ENCODE measurements at regions not wholly inside any gene's neighbourhood (a gene's known extent, or its start where the extent isn't known, plus 50 kb on each side); places are given as distances from the start of the nearest gene placed in this dataset.

- Histone ChIP-seq H3K4me1 (ENCODE audit: insufficient read depth, low read length, poor library complexity, severe bottlenecking) (no peaks in the 10 kb centered on the region), H3K9me3 (ENCODE audit: low read length) (no peaks in the 10 kb centered on the region), H3K27ac (ENCODE audit: low read depth, low read length, poor library complexity, severe bottlenecking) (no peak overlapping the region), H3K36me3 (ENCODE audit: insufficient read depth, low read length) (no peaks in the 10 kb centered on the region), H3K4me2 (ENCODE audit: low read length) (no peak overlapping the region), H3K79me2 (ENCODE audit: insufficient read depth, low read depth, low read length) (no peaks in the 10 kb centered on the region), H2AFZ (ENCODE audit: low read length) (no peak overlapping the region), H4K20me1 (ENCODE audit: insufficient read depth, low read length) (no peaks in the 10 kb centered on the region), H3K4me3 (ENCODE audit: low read depth, low read length, poor library complexity, severe bottlenecking) (no peak overlapping the region), H3K9me2 (ENCODE audit: insufficient read depth, low read length) (no peaks in the 10 kb centered on the region)
- no TSS peak for BruUV-seq (replicated peaks)
- POLR2A ChIA-PET = interaction anchor here (0.8 kb wide), 1 partner anchor 12 kb away, joined by 3 read pairs; no protein-coding TSS in a partner anchor
- intact Hi-C loops (cut with micrococcal nuclease; ENCODE audit: unreplicated experiment) = no loop called here
- no peak for DNase-seq (ENCODE audit: low spot score)
- CTCF ChIA-PET (ENCODE audit: unreplicated experiment) = no interaction called here
- TF ChIP-seq CTCF (conservative IDR thresholded peaks at IDR 0.05; ENCODE audit: low read length) (no peak), EZH2phosphoT487 (IDR thresholded peaks at IDR 0.05; ENCODE audit: borderline replicate concordance, low read depth, low read length) (no peak)
Measured at GRCh38 chr12:33304176-33304575, 135.4 kb downstream of the SYT10 start.

- no peak overlapping the region for H3K4me2 ChIP-seq (ENCODE audit: low read length)
- TF ChIP-seq CTCF (conservative IDR thresholded peaks at IDR 0.05; ENCODE audit: low read length) (no peak), EZH2phosphoT487 (IDR thresholded peaks at IDR 0.05; ENCODE audit: borderline replicate concordance, low read depth, low read length) (no peak)
- H4K20me1 ChIP-seq (ENCODE audit: insufficient read depth, low read length) = no peaks in the 10 kb centered on the region
- ChIA-PET CTCF (ENCODE audit: unreplicated experiment) (no interaction called here), POLR2A (interaction anchor here (0.6 kb wide), 1 partner anchor 515 kb away, joined by 3 read pairs; no protein-coding TSS in a partner anchor)
- intact Hi-C loops (cut with micrococcal nuclease; ENCODE audit: unreplicated experiment) = no loop called here
- no peaks in the 10 kb centered on the region for H3K79me2 ChIP-seq (ENCODE audit: insufficient read depth, low read depth, low read length)
- BruUV-seq (replicated peaks) = no TSS peak
- no peak overlapping the region for H3K27ac ChIP-seq (ENCODE audit: low read depth, low read length, poor library complexity, severe bottlenecking)
- no peak for DNase-seq (ENCODE audit: low spot score)
- H3K9me3 ChIP-seq (ENCODE audit: low read length) = no peaks in the 10 kb centered on the region
- H3K4me1 ChIP-seq (ENCODE audit: insufficient read depth, low read length, poor library complexity, severe bottlenecking) = no peaks in the 10 kb centered on the region
- H3K9me2 ChIP-seq (ENCODE audit: insufficient read depth, low read length) = no peaks in the 10 kb centered on the region
- H3K4me3 ChIP-seq (ENCODE audit: low read depth, low read length, poor library complexity, severe bottlenecking) = no peak overlapping the region
- no peak overlapping the region for H2AFZ ChIP-seq (ENCODE audit: low read length)
- no peaks in the 10 kb centered on the region for H3K36me3 ChIP-seq (ENCODE audit: insufficient read depth, low read length)
Measured at GRCh38 chr12:33296529-33296928, 143.1 kb downstream of the SYT10 start.

- H3K4me3 ChIP-seq (ENCODE audit: low read depth, low read length, poor library complexity, severe bottlenecking) = no peak overlapping the region
- CTCF ChIA-PET (ENCODE audit: unreplicated experiment) = no interaction called here
- H3K27ac ChIP-seq (ENCODE audit: low read depth, low read length, poor library complexity, severe bottlenecking) = no peak overlapping the region
- H3K4me1 ChIP-seq (ENCODE audit: insufficient read depth, low read length, poor library complexity, severe bottlenecking) = no peaks in the 10 kb centered on the region
- no peak for DNase-seq (ENCODE audit: low spot score)
- intact Hi-C loops (cut with micrococcal nuclease; ENCODE audit: unreplicated experiment) = no loop called here
- H3K4me2 ChIP-seq (ENCODE audit: low read length) = no peak overlapping the region
- no TSS peak for BruUV-seq (replicated peaks)
- no peaks in the 10 kb centered on the region for H3K9me2 ChIP-seq (ENCODE audit: insufficient read depth, low read length)
- no peaks in the 10 kb centered on the region for H3K9me3 ChIP-seq (ENCODE audit: low read length)
- H4K20me1 ChIP-seq (ENCODE audit: insufficient read depth, low read length) = no peaks in the 10 kb centered on the region
- POLR2A ChIA-PET = interaction anchor here (0.7 kb wide), 1 partner anchor 26 kb away, joined by 3 read pairs; no protein-coding TSS in a partner anchor
- no peaks in the 10 kb centered on the region for H3K36me3 ChIP-seq (ENCODE audit: insufficient read depth, low read length)
- H2AFZ ChIP-seq (ENCODE audit: low read length) = no peak overlapping the region
- no peaks in the 10 kb centered on the region for H3K79me2 ChIP-seq (ENCODE audit: insufficient read depth, low read depth, low read length)
- TF ChIP-seq EZH2phosphoT487 (IDR thresholded peaks at IDR 0.05; ENCODE audit: borderline replicate concordance, low read depth, low read length) = no peak
- TF ChIP-seq CTCF (conservative IDR thresholded peaks at IDR 0.05; ENCODE audit: low read length) = no peak
Measured at GRCh38 chr12:33290703-33291102, 148.9 kb downstream of the SYT10 start.
